Endodermal cell (in vitro differentiated cells): ENCODE measurements at regions not wholly inside any gene's neighbourhood (a gene's known extent, or its start where the extent isn't known, plus 50 kb on each side); places are given as distances from the start of the nearest gene placed in this dataset.

Experiments used
- DNase-seq: peaks from one replicate; pipeline ENCODE4 v3.0.0-alpha.2; 2017
- H3K27ac ChIP-seq: 2 replicates; pipeline ENCODE4 v1.5.1; 2013; ENCODE audit warnings: mild to moderate bottlenecking, low read depth, low read length, moderate library complexity
- H3K27me3 ChIP-seq: 2 replicates; pipeline ENCODE4 v1.6.1; 2013; ENCODE audit warnings: mild to moderate bottlenecking, low read length, moderate library complexity; ENCODE audit not compliant: insufficient read depth, control insufficient read depth, poor library complexity, severe bottlenecking
- H3K36me3 ChIP-seq: 2 replicates; pipeline ENCODE4 v1.7.0; 2013; ENCODE audit warnings: mild to moderate bottlenecking, low read length, moderate library complexity; ENCODE audit not compliant: control insufficient read depth, insufficient read depth
- H3K4me1 ChIP-seq: one replicate; pipeline ENCODE4 v1.7.0; 2013; ENCODE audit warnings: low read length; ENCODE audit not compliant: control insufficient read depth, insufficient read depth
- H3K4me3 ChIP-seq: 2 replicates; pipeline ENCODE4 v1.5.1; 2013; ENCODE audit warnings: mild to moderate bottlenecking, low read length, moderate library complexity
- H3K9ac ChIP-seq: 2 replicates; pipeline ENCODE4 v1.6.1; 2013; ENCODE audit warnings: mild to moderate bottlenecking, low read length, moderate library complexity; ENCODE audit not compliant: poor library complexity, severe bottlenecking; ENCODE audit errors: extremely low read depth
- H3K9me3 ChIP-seq: 2 replicates; pipeline ENCODE4 v1.6.1; 2013; ENCODE audit warnings: mild to moderate bottlenecking, low read length, moderate library complexity; ENCODE audit not compliant: control insufficient read depth
- H3K27ac Mint-ChIP-seq: 2 replicates; pipeline ENCODE4 v1.8.0; 2020; ENCODE audit warnings: mixed read lengths
- H3K27me3 Mint-ChIP-seq: 2 replicates; pipeline ENCODE4 v1.8.0; 2021; ENCODE audit warnings: mild to moderate bottlenecking, mixed read lengths; ENCODE audit not compliant: insufficient read depth
- H3K36me3 Mint-ChIP-seq: 2 replicates; pipeline ENCODE4 v1.8.0; 2020; ENCODE audit warnings: low read depth, mixed read lengths
- H3K4me1 Mint-ChIP-seq: 2 replicates; pipeline ENCODE4 v1.8.0; 2020; ENCODE audit warnings: mixed read lengths
- H3K4me3 Mint-ChIP-seq: 2 replicates; pipeline ENCODE4 v1.8.0; 2020; ENCODE audit warnings: mild to moderate bottlenecking, moderate library complexity, mixed read lengths
- H3K9me3 Mint-ChIP-seq: 2 replicates; pipeline ENCODE4 v1.8.0; 2020; ENCODE audit warnings: mild to moderate bottlenecking, mixed read lengths
- CTCF ChIP-seq: fragments of 200-600 bp; sonication (generic); conservative IDR thresholded peaks from 2 replicates; pipeline ENCODE4 v1.5.0; 2021; ENCODE audit warnings: antibody characterized with exemption, mild to moderate bottlenecking
- WGBS, 2 experiments: methylation state at CpG; one replicate each; pipeline versions ENCODE4 v1.1.5 to v1.1.7; 2013; ENCODE audit warnings: missing lambda C conversion rate in 2 of 2, mixed read lengths in 1 of 2; ENCODE audit not compliant: insufficient coverage in 1 of 2, insufficient read length in 1 of 2; 5-methylcytosine and 5-hydroxymethylcytosine counted together

GRCh38 chr16:35485915-35486314 is 2026.5 kb downstream of the TP53TG3F start:
- no peaks in the 10 kb centered on the region for H3K4me1 ChIP-seq
- H3K4me3 ChIP-seq: no peak overlapping the region
- Mint-ChIP-seq H3K36me3 (no peaks in the 10 kb centered on the region), H3K4me1 (no peaks in the 10 kb centered on the region), H3K9me3 (peaks cover 82% of the 10 kb centered on the region), H3K27me3 (no peaks in the 10 kb centered on the region), H3K4me3 (no peak overlapping the region), H3K27ac (no peak overlapping the region)
- no peaks in the 10 kb centered on the region for H3K36me3 ChIP-seq
- peaks cover 76% of the 10 kb centered on the region for H3K9me3 ChIP-seq
- no peak for DNase-seq
- WGBS, 2 experiments: 87 to 100% methylated on average over 6 to 17 of the region's 17 CpGs
- TF ChIP-seq CTCF: no peak
- H3K9ac ChIP-seq: no peak overlapping the region
- no peak overlapping the region for H3K27ac ChIP-seq
- no peaks in the 10 kb centered on the region for H3K27me3 ChIP-seq

GRCh38 chr16:35492225-35492624 is 2032.8 kb downstream of the TP53TG3F start:
- Mint-ChIP-seq H3K36me3 (no peaks in the 10 kb centered on the region), H3K9me3 (peaks cover 89% of the 10 kb centered on the region), H3K27ac (no peak overlapping the region), H3K4me1 (no peaks in the 10 kb centered on the region), H3K4me3 (no peak overlapping the region), H3K27me3 (no peaks in the 10 kb centered on the region)
- DNase-seq: no peak
- Histone ChIP-seq H3K27me3 (no peaks in the 10 kb centered on the region), H3K9ac (no peak overlapping the region), H3K4me1 (no peaks in the 10 kb centered on the region), H3K9me3 (peaks cover 95% of the 10 kb centered on the region), H3K4me3 (no peak overlapping the region), H3K36me3 (no peaks in the 10 kb centered on the region), H3K27ac (no peak overlapping the region)
- 78 to 83% methylated on average over 5 to 28 of the region's 28 CpGs for WGBS, 2 experiments
- TF ChIP-seq CTCF: no peak

- no peak for DNase-seq
- no peak overlapping the region for H3K4me3 Mint-ChIP-seq
- no peaks in the 10 kb centered on the region for H3K27me3 ChIP-seq
- H3K9me3 Mint-ChIP-seq: peaks cover 93% of the 10 kb centered on the region
- TF ChIP-seq CTCF: no peak
- no peak overlapping the region for H3K9ac ChIP-seq
- H3K4me1 Mint-ChIP-seq: no peaks in the 10 kb centered on the region
- 48 to 71% methylated on average over 1 of the region's 1 CpG for WGBS, 2 experiments
- H3K27ac Mint-ChIP-seq: no peak overlapping the region
- H3K27ac ChIP-seq: no peak overlapping the region
- no peaks in the 10 kb centered on the region for H3K4me1 ChIP-seq
- H3K36me3 ChIP-seq: no peaks in the 10 kb centered on the region
- no peaks in the 10 kb centered on the region for H3K27me3 Mint-ChIP-seq
- peaks cover 81% of the 10 kb centered on the region for H3K9me3 ChIP-seq
- no peaks in the 10 kb centered on the region for H3K36me3 Mint-ChIP-seq
- H3K4me3 ChIP-seq: no peak overlapping the region
Observed at GRCh38 chr16:35497399-35497798, 2038.0 kb downstream of the TP53TG3F start.
